B cell (primary cell): ENCODE measurements at regions not wholly inside any gene's neighbourhood (a gene's known extent, or its start where the extent isn't known, plus 50 kb on each side); places are given as distances from the start of the nearest gene placed in this dataset.

Experiments
- ATAC-seq: fragments of 200-7000 bp; cut with Tn5 transposase; one replicate; pipeline ENCODE4 v1.10.0; 2021; ENCODE audit warnings: low read depth, mild to moderate bottlenecking, moderate number of reproducible peaks, moderate library complexity
- CTCF ChIA-PET: fragments of 350-600 bp; sonication (Branson Sonifier 250); formaldehyde crosslinking; loops from one replicate; lab custom pipeline; 2021; ENCODE audit warnings: antibody characterized with exemption, inconsistent platforms; lab: Charles Lee
- POLR2A ChIA-PET: fragments of 350-600 bp; sonication (Branson Sonifier 250); formaldehyde crosslinking; loops from one replicate; lab custom pipeline; 2021; ENCODE audit warnings: antibody characterized with exemption; lab: Charles Lee
- DNase-seq: peaks from one replicate; pipeline ENCODE4 v3.0.0; 2013
- H2AFZ ChIP-seq: 2 replicates; pipeline ENCODE4 v1.6.1; 2012; ENCODE audit warnings: mild to moderate bottlenecking, low read depth, low read length; ENCODE audit not compliant: insufficient read depth, poor library complexity, severe bottlenecking
- H3K27ac ChIP-seq, 2 donors: 1 replicate in 1 of 2; 2 replicates in 1 of 2; pipeline ENCODE4 v1.5.1; 2012 to 2013; ENCODE audit warnings: low read length in 2 of 2, mild to moderate bottlenecking in 2 of 2, moderate library complexity in 1 of 2
- H3K27me3 ChIP-seq, 4 experiments: fragments of 200-600 bp in 1 of 4; sonication (generic) in 1 of 4; replicated peaks in 1 of 4; 1 replicate in 2 of 4; 2 replicates in 2 of 4; pipeline versions ENCODE4 v1.6.1 to v1.7.0; 2013 to 2016; ENCODE audit warnings: low read length in 3 of 4, mild to moderate bottlenecking in 2 of 4, mixed read lengths in 1 of 4, moderate library complexity in 1 of 4; ENCODE audit not compliant: insufficient read depth in 4 of 4, control insufficient read depth in 3 of 4; ENCODE audit errors: control extremely low read depth in 1 of 4
- H3K36me3 ChIP-seq, 2 experiments: replicated peaks in 1 of 2; 1 replicate in 1 of 2; 2 replicates in 1 of 2; pipeline versions ENCODE4 v1.6.1 to v1.7.1; 2013; ENCODE audit warnings: low read length in 1 of 2; ENCODE audit not compliant: insufficient read depth in 2 of 2, control insufficient read depth in 1 of 2; ENCODE audit errors: control extremely low read depth in 1 of 2, extremely low read depth in 1 of 2
- H3K4me1 ChIP-seq, 2 donors: fragments of 200-600 bp in 1 of 2; sonication (generic) in 1 of 2; 1 replicate in 1 of 2; 2 replicates in 1 of 2; pipeline versions ENCODE4 v1.5.1 to v1.6.1; 2013 to 2017; ENCODE audit warnings: low read length in 2 of 2; ENCODE audit not compliant: control insufficient read depth in 2 of 2, insufficient read depth in 2 of 2
- H3K4me2 ChIP-seq: replicated peaks from 2 replicates; pipeline ENCODE3; 2012; ENCODE audit warnings: mild to moderate bottlenecking, low read depth, low read length; ENCODE audit not compliant: poor library complexity, severe bottlenecking
- H3K4me3 ChIP-seq, 5 experiments: fragments of 200-600 bp in 1 of 5; sonication (generic) in 1 of 5; 1 replicate in 3 of 5; 2 replicates in 2 of 5; pipeline versions ENCODE4 v1.5.1 to v1.7.0; 2011 to 2016; ENCODE audit warnings: low read length in 4 of 5, mild to moderate bottlenecking in 4 of 5, low read depth in 2 of 5, control low read depth in 1 of 5, moderate library complexity in 1 of 5; ENCODE audit not compliant: insufficient read depth in 1 of 5; ENCODE audit errors: control extremely low read depth in 1 of 5, extremely low read depth in 1 of 5
- H3K79me2 ChIP-seq: fragments of 200-600 bp; sonication (generic); one replicate; pipeline ENCODE4 v1.6.0; 2016; ENCODE audit warnings: low read length; ENCODE audit not compliant: control insufficient read depth, insufficient read depth
- H3K9ac ChIP-seq: fragments of 200-600 bp; sonication (generic); 2 replicates; pipeline ENCODE4 v1.6.1; 2017; ENCODE audit warnings: mild to moderate bottlenecking, low read length, moderate library complexity
- H3K9me3 ChIP-seq, 3 donors: one replicate each; pipeline versions ENCODE4 v1.6.1 to v1.7.1; 2013; ENCODE audit warnings: low read length in 2 of 3; ENCODE audit not compliant: control insufficient read depth in 2 of 3, insufficient read depth in 1 of 3; ENCODE audit errors: control extremely low read depth in 1 of 3
- H4K20me1 ChIP-seq: 2 replicates; pipeline ENCODE4 v1.6.0; 2012; ENCODE audit warnings: mild to moderate bottlenecking, low read length; ENCODE audit not compliant: insufficient read depth, control insufficient read depth, poor library complexity, severe bottlenecking
- H3K27ac Mint-ChIP-seq: one replicate; pipeline ENCODE4 v1.8.0; 2021; ENCODE audit warnings: mixed read lengths
- H3K27me3 Mint-ChIP-seq: one replicate; pipeline ENCODE4 v1.8.0; 2021; ENCODE audit warnings: mixed read lengths
- H3K4me1 Mint-ChIP-seq: one replicate; pipeline ENCODE4 v1.8.0; 2021; ENCODE audit warnings: mixed read lengths
- H3K4me3 Mint-ChIP-seq: one replicate; pipeline ENCODE4 v1.8.0; 2021; ENCODE audit warnings: mixed read lengths
- H3K9me3 Mint-ChIP-seq: one replicate; pipeline ENCODE4 v1.8.0; 2022; ENCODE audit warnings: mixed read lengths; ENCODE audit not compliant: insufficient read depth
- EZH2 ChIP-seq: IDR thresholded peaks from 2 replicates; pipeline ENCODE4 v1.6.1; 2012; ENCODE audit warnings: borderline replicate concordance, low read depth, mild to moderate bottlenecking, moderate library complexity, low read length; ENCODE audit not compliant: insufficient read depth, poor library complexity, severe bottlenecking
- WGBS: methylation state at CpG from one replicate; pipeline ENCODE4 v1.1.5; 2013; ENCODE audit warnings: missing lambda C conversion rate; ENCODE audit not compliant: insufficient coverage; 5-methylcytosine and 5-hydroxymethylcytosine counted together
- intact Hi-C: fragments of 100-400 bp; cut with micrococcal nuclease; formaldehyde crosslinking; loops from one replicate; pipeline ENCODE4 v1.10.0; 2022
- TF ChIP-seq, protein P1 (sequence below): fragments of 200-600 bp; IDR thresholded peaks from one replicate; pipeline ENCODE4 v1.8.0; 2022; ENCODE audit warnings: antibody characterized with exemption, mild to moderate bottlenecking

DNA sequence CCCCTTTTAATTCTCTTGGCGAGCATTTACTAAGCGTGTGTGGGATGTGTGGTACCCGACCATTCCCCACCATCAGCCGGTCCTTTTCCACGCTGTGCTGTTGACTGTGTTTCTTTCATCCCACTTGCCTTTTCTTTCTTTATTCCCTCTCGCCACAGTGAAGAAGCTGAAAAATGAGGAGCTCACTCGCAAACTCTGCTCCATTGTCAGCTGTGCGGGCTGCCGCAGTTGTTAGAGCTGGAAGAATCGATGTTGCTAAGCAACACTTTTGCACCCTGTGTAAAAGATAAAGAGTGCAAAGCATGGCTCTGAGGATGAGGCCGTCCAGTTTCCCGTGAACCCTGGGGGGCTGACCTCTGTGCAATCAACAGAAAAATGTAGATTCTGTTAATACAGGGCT is 203.1 kb upstream of the NEBL start:
- TF ChIP-seq EZH2 = no peak
- TF ChIP-seq, protein P1, sequence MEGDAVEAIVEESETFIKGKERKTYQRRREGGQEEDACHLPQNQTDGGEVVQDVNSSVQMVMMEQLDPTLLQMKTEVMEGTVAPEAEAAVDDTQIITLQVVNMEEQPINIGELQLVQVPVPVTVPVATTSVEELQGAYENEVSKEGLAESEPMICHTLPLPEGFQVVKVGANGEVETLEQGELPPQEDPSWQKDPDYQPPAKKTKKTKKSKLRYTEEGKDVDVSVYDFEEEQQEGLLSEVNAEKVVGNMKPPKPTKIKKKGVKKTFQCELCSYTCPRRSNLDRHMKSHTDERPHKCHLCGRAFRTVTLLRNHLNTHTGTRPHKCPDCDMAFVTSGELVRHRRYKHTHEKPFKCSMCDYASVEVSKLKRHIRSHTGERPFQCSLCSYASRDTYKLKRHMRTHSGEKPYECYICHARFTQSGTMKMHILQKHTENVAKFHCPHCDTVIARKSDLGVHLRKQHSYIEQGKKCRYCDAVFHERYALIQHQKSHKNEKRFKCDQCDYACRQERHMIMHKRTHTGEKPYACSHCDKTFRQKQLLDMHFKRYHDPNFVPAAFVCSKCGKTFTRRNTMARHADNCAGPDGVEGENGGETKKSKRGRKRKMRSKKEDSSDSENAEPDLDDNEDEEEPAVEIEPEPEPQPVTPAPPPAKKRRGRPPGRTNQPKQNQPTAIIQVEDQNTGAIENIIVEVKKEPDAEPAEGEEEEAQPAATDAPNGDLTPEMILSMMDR = no peak
- no peak overlapping the region for H3K4me2 ChIP-seq
- H3K79me2 ChIP-seq = no peaks in the 10 kb centered on the region
- ChIA-PET POLR2A (no interaction called here), CTCF (no interaction called here)
- ATAC-seq = no peak
- no peaks in the 10 kb centered on the region for H3K9me3 Mint-ChIP-seq
- H3K27me3 Mint-ChIP-seq = no peaks in the 10 kb centered on the region
- intact Hi-C loops = no loop called here
- WGBS = 93% methylated on average over 8 of the region's 12 CpGs
- no peaks in the 10 kb centered on the region for H3K36me3 ChIP-seq
- no peak overlapping the region for H3K4me3 ChIP-seq
- no peak for DNase-seq
- H3K4me1 ChIP-seq = no peaks in the 10 kb centered on the region
- no peak overlapping the region for H3K4me3 Mint-ChIP-seq
- no peaks in the 10 kb centered on the region for H4K20me1 ChIP-seq
- no peak overlapping the region for H3K27ac ChIP-seq
- H3K9me3 ChIP-seq = no peaks in the 10 kb centered on the region
- H3K27me3 ChIP-seq = no peaks in the 10 kb centered on the region
- H3K27ac Mint-ChIP-seq = no peak overlapping the region
- no peak overlapping the region for H3K9ac ChIP-seq
- H2AFZ ChIP-seq = no peak overlapping the region
- H3K4me1 Mint-ChIP-seq = no peaks in the 10 kb centered on the region

DNA sequence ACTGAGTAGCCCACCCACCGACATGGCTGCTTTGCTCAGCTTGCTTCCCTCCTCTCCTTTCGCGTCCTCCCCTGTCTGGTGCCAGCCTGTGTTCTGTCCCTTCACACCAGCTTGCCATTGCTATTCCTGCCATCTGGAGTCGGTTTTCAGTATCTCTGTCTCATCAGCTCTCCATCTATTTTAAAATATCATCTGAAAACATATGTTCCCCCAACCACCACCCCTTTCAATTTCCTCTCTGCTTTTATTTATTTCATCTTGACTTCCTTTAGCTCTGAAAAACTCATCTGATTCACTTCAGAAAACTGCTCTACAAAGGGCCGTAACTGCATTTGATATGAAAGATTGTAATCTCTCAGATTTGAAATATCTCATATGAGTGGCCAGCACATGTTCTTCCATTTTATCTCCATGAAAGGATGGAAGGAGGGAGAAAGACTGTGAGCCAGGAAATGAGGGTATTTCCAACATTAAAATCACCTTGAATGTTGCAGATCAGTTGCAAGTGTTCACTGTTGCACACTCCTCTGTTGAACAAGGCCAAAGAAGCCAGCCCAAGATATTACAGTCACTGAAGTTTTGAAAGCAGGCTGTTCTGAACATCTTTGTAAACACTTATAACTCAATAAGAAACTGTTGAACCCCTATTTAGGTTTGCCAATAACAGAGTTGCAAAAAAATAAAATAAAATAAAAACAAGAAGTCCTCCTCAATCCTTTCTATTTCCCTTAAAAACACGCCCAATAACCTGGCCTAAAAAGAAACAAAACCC is 202.4 kb upstream of the NEBL start:
- Mint-ChIP-seq H3K4me3 (no peak overlapping the region), H3K9me3 (no peaks in the 10 kb centered on the region)
- no peaks in the 10 kb centered on the region for H3K79me2 ChIP-seq

More for the DNA sequence above, 202.4 kb upstream of the NEBL start:
- no peaks in the 10 kb centered on the region for H3K4me1 ChIP-seq
- no peak overlapping the region for H3K4me2 ChIP-seq
- no peak for TF ChIP-seq EZH2
- TF ChIP-seq, protein P1 = no peak
- no peaks in the 10 kb centered on the region for H3K9me3 ChIP-seq
- no peaks in the 10 kb centered on the region for H4K20me1 ChIP-seq
- no peak for DNase-seq
- no peak overlapping the region for H3K4me3 ChIP-seq
- H3K36me3 ChIP-seq = no peaks in the 10 kb centered on the region
- ChIA-PET CTCF (no interaction called here), POLR2A (no interaction called here)
- Mint-ChIP-seq H3K27me3 (no peaks in the 10 kb centered on the region), H3K27ac (no peak overlapping the region), H3K4me1 (no peaks in the 10 kb centered on the region)
- H2AFZ ChIP-seq = no peak overlapping the region
- 38% methylated on average over 4 of the region's 6 CpGs for WGBS
- intact Hi-C loops = no loop called here
- no peak for ATAC-seq
- H3K27ac ChIP-seq = no peak overlapping the region
- H3K27me3 ChIP-seq = no peaks in the 10 kb centered on the region
- no peak overlapping the region for H3K9ac ChIP-seq
